ENCODE measurements at regions not wholly inside any gene's neighbourhood (a gene's known extent, or its start where the extent isn't known, plus 50 kb on each side); places are given as distances from the start of the nearest gene placed in this dataset.

- Histone ChIP-seq H4K20me1 (replicated peaks in 1 of 2; ENCODE audit: control insufficient read depth in 1 of 2, insufficient read depth in 2 of 2, low read length in 2 of 2) (peaks cover 0 to 5% of the 10 kb centered on the region in 2 experiments), H3K4me3 (ENCODE audit: extremely low read depth in 1 of 4, insufficient read depth in 2 of 4, low read depth in 3 of 4, low read length in 4 of 4) (no peak overlapping the region), H2AK5ac (ENCODE audit: low read depth, low read length) (no peak overlapping the region), H2BK15ac (ENCODE audit: low read length) (no peak overlapping the region), H2BK120ac (replicated peaks; ENCODE audit: low read depth, low read length) (no peak overlapping the region), H3K23ac (ENCODE audit: insufficient read length) (no peak overlapping the region), H3K4me1 (replicated peaks in 1 of 4; ENCODE audit: control insufficient read depth in 3 of 4, insufficient read depth in 4 of 4, low read length in 3 of 4) (peaks cover 9 to 32% (median 26%) of the 10 kb centered on the region in 4 experiments), H2AFZ (ENCODE audit: low read length) (no peak overlapping the region), H4K91ac (replicated peaks; ENCODE audit: insufficient read length, low read length) (no peak overlapping the region), H4K8ac (ENCODE audit: extremely low read depth, insufficient read depth, low read length) (no peak overlapping the region), H2BK5ac (ENCODE audit: low read depth, low read length) (no peak overlapping the region), H4K5ac (ENCODE audit: insufficient read length, low read depth, low read length) (no peak overlapping the region), H3K4ac (replicated peaks; ENCODE audit: insufficient read length, low read depth, low read length) (no peak overlapping the region), H2BK12ac (ENCODE audit: low read depth, low read length) (no peak overlapping the region), H3K79me2 (ENCODE audit: control insufficient read depth in 1 of 2, insufficient read depth in 2 of 2, low read length in 2 of 2) (peaks cover 0 to 49% of the 10 kb centered on the region in 2 experiments; a peak in 2 of 4 replicates), H3K36me3 (ENCODE audit: control insufficient read depth in 2 of 4, insufficient read depth in 4 of 4, low read length in 3 of 4) (peaks cover 0 to 6% (median 1%) of the 10 kb centered on the region in 4 experiments; a peak in 2 of 8 replicates), H3K9me3 (ENCODE audit: insufficient read depth in 2 of 2, low read depth in 1 of 2, low read length in 1 of 2) (no peaks in the 10 kb centered on the region), H3K27ac (ENCODE audit: low read depth, low read length) (no peak overlapping the region), H2BK20ac (ENCODE audit: low read length) (no peak overlapping the region), H3K27me3 (replicated peaks in 1 of 4; ENCODE audit: control insufficient read depth in 3 of 4, extremely low read depth in 1 of 4, insufficient read depth in 3 of 4, low read length in 3 of 4) (no peaks in the 10 kb centered on the region), H3K23me2 (ENCODE audit: low read depth, low read length) (no peaks in the 10 kb centered on the region), H3K14ac (ENCODE audit: insufficient read length) (no peak overlapping the region), H3K56ac (replicated peaks; ENCODE audit: insufficient read length, low read depth, low read length) (no peak overlapping the region), H3K4me2 (ENCODE audit: insufficient read depth in 1 of 2, low read depth in 2 of 2, low read length in 2 of 2) (no peak overlapping the region), H3K18ac (ENCODE audit: extremely low read depth, low read length) (no peak overlapping the region), H3K79me1 (ENCODE audit: low read depth, low read length) (peaks cover 4% of the 10 kb centered on the region; the same call in 1 of the 2 replicates), H3K9ac (replicated peaks in 1 of 4; ENCODE audit: extremely low read depth in 1 of 4, low read depth in 3 of 4, low read length in 3 of 4) (no peak overlapping the region)
- no peak for FAIRE-seq
- DNase-seq (ENCODE audit: low read depth in 1 of 2, low spot score in 2 of 2) = no peak
- POLR2A ChIA-PET (ENCODE audit: partially characterized antibody) = no interaction called here
- 42% methylated on average over 3 of the region's 3 CpGs; no CpG with 5 or more reads in 1 of the 2 experiments for WGBS, 2 experiments (ENCODE audit: extremely low coverage in 1 of 2, insufficient coverage in 1 of 2, insufficient read length in 1 of 2, insufficient replicate concordance in 2 of 2, low coverage in 1 of 2, low lambda C conversion rate in 2 of 2, missing lambda C conversion rate in 1 of 2)
- CTCF ChIA-PET (ENCODE audit: partially characterized antibody) = interaction anchor here (0.6 kb wide), 1 partner anchor 43 kb away, joined by 3 read pairs; no protein-coding TSS in a partner anchor
- no peak for TF ChIP-seq ATF3 (IDR thresholded peaks at IDR 0.05; ENCODE audit: insufficient read depth, low read depth, low read length)
- TF ChIP-seq ZNF274 (IDR thresholded peaks at IDR 0.05; ENCODE audit: borderline replicate concordance, extremely low read depth, low read length) = no peak
- no peak for TF ChIP-seq RFX5 (IDR thresholded peaks at IDR 0.05; ENCODE audit: borderline replicate concordance, low read depth, low read length)
- no peak for TF ChIP-seq RXRA (IDR thresholded peaks at IDR 0.05; ENCODE audit: insufficient read depth, low read depth, low read length)
- TF ChIP-seq CREB1 (IDR thresholded peaks at IDR 0.05) = no peak
- TF ChIP-seq CBX8 (IDR thresholded peaks at IDR 0.05; ENCODE audit: borderline replicate concordance, low read depth, low read length) = no peak
- TF ChIP-seq TAF7 (optimal IDR thresholded peaks at IDR 0.05; ENCODE audit: borderline replicate concordance, low read depth, low read length) = no peak
- TF ChIP-seq SUZ12 (IDR thresholded peaks at IDR 0.05; ENCODE audit: low read length) = no peak
Observed at GRCh38 chr1:201750120-201750519, 78.8 kb upstream of the IPO9 start.

All from H1 (cell line).